Upper lobe of right lung (tissue), 1 donor: ENCODE measurements at regions not wholly inside any gene's neighbourhood (a gene's known extent, or its start where the extent isn't known, plus 50 kb on each side); places are given as distances from the start of the nearest gene placed in this dataset.

Experiments
- ATAC-seq: fragments of 200-7000 bp; cut with Tn5 transposase; one replicate; pipeline ENCODE4 v1.9.1; 2020; ENCODE audit warnings: mild to moderate bottlenecking, moderate library complexity
- DNase-seq: peaks from one replicate; pipeline ENCODE4 v3.0.0-alpha.2; 2020
- H3K27ac ChIP-seq: fragments of 200-600 bp; one replicate; pipeline ENCODE4 v1.8.0; 2022
- H3K27me3 ChIP-seq: fragments of 200-600 bp; one replicate; pipeline ENCODE4 v1.8.0; 2022; ENCODE audit warnings: mild to moderate bottlenecking
- H3K36me3 ChIP-seq: fragments of 200-600 bp; one replicate; pipeline ENCODE4 v1.8.0; 2022
- H3K4me1 ChIP-seq: fragments of 200-600 bp; one replicate; pipeline ENCODE4 v1.8.0; 2022
- H3K4me3 ChIP-seq: fragments of 200-600 bp; one replicate; pipeline ENCODE4 v1.8.0; 2022; ENCODE audit warnings: mild to moderate bottlenecking
- H3K9me3 ChIP-seq: fragments of 200-600 bp; one replicate; pipeline ENCODE4 v1.8.0; 2022
- intact Hi-C: fragments of 100-400 bp; cut with DNase I; formaldehyde crosslinking; loops from one replicate; pipeline ENCODE4 v1.11.0; 2022
- TF ChIP-seq, protein P1 (sequence below): fragments of 200-600 bp; IDR thresholded peaks from one replicate; pipeline ENCODE4 v1.8.0; 2022; ENCODE audit warnings: antibody characterized with exemption
- donor health status: DM: no; HTN: yes; CAD: no; lungs with severe emphysema.

DNA sequence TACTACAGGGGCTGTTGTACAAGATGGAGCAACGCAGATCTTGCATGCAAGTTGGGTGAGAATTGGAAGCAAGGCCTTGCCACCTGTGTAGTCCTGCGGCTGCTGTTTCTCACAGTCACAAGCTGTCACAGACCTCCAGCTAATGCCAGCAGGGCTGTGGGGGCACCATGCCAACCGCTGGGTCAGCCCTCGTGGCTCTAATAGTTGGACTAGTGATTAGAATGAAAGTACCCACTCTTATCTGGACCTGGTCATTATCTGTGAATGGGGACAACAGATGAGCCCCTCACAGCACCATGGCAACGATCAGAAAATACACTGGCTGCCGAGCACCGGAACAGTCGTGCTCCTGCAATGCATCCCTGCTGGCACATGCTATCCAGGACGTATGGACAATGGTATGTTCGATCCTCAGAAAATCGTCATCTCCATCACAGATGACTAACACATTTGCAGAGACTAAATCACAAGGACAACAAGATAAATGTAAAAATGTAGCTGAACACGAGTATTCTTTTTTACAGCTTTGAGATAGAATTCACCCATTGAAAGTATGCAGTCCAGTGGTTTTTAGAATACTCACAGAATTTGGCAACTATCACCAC lies 80.4 kb upstream of the CALN1 start:
- Histone ChIP-seq H3K4me3 (no peak overlapping the region), H3K4me1 (no peaks in the 10 kb centered on the region), H3K27ac (no peak overlapping the region), H3K9me3 (no peaks in the 10 kb centered on the region), H3K36me3 (no peaks in the 10 kb centered on the region), H3K27me3 (no peaks in the 10 kb centered on the region)
- TF ChIP-seq, protein P1, sequence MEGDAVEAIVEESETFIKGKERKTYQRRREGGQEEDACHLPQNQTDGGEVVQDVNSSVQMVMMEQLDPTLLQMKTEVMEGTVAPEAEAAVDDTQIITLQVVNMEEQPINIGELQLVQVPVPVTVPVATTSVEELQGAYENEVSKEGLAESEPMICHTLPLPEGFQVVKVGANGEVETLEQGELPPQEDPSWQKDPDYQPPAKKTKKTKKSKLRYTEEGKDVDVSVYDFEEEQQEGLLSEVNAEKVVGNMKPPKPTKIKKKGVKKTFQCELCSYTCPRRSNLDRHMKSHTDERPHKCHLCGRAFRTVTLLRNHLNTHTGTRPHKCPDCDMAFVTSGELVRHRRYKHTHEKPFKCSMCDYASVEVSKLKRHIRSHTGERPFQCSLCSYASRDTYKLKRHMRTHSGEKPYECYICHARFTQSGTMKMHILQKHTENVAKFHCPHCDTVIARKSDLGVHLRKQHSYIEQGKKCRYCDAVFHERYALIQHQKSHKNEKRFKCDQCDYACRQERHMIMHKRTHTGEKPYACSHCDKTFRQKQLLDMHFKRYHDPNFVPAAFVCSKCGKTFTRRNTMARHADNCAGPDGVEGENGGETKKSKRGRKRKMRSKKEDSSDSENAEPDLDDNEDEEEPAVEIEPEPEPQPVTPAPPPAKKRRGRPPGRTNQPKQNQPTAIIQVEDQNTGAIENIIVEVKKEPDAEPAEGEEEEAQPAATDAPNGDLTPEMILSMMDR = no peak
- DNase-seq (no peak), ATAC-seq (no peak)
- intact Hi-C loops = no loop called here

DNA sequence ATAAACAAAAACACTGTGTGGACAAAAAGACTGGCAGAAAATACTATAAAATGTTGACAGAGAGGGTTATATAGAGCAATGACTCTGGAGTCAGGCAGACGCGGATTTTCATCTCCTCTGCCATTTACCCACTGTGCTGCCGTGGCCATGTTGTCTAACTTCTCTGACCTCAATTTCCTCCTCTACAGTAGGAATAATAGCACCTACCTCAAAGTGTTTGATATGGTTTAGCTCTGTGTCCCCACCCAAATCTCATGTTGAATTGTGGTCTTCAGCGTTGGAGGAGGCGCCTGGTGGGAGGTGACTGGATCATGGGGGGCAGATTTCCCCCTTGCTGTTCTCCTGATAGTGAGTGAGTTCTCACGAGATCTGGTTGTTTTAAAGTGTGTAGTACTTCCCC lies 78.2 kb upstream of the CALN1 start:
- TF ChIP-seq, protein P1 = no peak

DNA sequence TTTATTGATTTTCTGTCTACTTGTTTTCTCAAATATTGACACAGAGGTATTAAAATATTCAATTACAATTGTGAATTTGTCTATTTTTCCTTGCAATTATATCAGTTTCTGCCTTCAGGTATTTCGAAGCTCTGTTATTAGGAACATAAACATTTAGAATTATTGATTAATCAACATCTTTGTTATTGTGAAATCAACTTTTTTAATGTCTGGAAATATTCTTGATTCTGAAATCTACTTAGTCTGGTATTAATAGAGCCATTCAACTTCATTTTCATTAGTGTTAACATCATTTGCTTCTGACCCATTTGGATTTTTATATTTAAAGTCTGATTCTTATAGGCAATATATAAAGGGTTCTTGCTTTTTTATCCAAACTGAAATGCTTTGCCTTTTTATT lies 69.8 kb upstream of the CALN1 start:
- Histone ChIP-seq H3K36me3 (no peaks in the 10 kb centered on the region), H3K9me3 (no peaks in the 10 kb centered on the region)
- TF ChIP-seq, protein P1 = no peak

More for the DNA sequence above, 78.2 kb upstream of the CALN1 start:
- no peak for DNase-seq
- no peak overlapping the region for H3K4me3 ChIP-seq
- intact Hi-C loops = no loop called here
- no peaks in the 10 kb centered on the region for H3K27me3 ChIP-seq
- H3K9me3 ChIP-seq = no peaks in the 10 kb centered on the region
- ATAC-seq = no peak
- H3K27ac ChIP-seq = no peak overlapping the region
- H3K4me1 ChIP-seq = no peaks in the 10 kb centered on the region
- no peaks in the 10 kb centered on the region for H3K36me3 ChIP-seq

DNA sequence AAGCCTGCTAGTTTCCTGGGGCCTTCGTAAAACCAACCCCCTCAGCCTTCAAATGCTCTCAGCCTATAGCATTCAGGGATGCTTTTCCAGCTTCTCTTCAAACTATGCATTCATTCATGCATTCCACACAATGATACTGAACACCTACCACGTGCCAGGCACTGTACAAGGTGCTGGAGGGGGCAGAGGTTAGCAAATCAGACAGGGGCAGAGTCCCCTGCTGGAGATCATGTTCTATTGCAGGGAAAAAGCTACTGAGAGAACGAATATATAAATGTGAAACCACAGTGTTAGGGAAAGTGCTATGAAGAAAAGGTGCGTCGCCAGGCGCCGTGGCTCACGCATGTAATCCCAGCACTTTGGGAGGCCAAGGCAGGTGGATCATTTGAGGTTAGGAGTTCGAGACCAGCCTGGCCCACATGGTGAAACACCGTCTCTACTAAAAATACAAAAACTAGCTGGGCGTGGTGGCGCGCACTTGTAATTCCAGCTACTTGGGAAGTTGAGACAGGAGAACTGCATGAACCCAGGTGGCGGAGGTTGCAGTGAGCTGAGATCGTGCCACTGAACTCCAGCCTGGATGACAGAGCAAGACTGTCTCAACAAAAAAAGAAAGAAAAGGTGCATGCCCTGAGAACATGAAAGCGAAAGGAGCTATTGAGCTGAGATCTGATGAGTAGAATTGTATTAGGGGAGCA lies 64.6 kb upstream of the CALN1 start:
- DNase-seq = no peak
- H3K4me1 ChIP-seq = no peaks in the 10 kb centered on the region
- intact Hi-C loops = no loop called here

More for the DNA sequence above, 69.8 kb upstream of the CALN1 start:
- Histone ChIP-seq H3K27ac (no peak overlapping the region), H3K27me3 (no peaks in the 10 kb centered on the region), H3K4me3 (no peak overlapping the region), H3K4me1 (no peaks in the 10 kb centered on the region)
- no peak for ATAC-seq
- DNase-seq = no peak
- intact Hi-C loops = no loop called here

DNA sequence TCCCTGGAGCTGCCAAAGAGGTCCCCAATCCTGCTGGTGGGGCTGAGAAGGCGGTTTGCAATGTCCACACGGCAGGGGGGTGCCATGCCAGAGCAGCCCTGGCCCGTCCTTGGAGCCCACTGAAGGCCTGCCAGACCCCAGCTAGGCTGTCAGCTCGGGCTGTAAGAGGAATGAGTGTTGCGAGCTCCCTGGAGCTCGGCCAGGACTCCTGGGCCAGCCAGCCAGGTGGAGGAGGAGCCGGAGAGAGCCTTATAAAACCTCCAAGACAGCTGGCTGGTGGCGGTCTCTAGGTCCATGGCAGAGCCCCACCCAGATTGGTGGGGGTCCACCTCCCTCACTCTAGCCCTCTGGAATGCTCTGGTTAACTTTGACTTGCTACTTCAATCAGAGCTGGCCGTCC lies 55.1 kb upstream of the CALN1 start:
- intact Hi-C loops = no loop called here
- DNase-seq (no peak), ATAC-seq (peak; percentile 32)
- Histone ChIP-seq H3K36me3 (no peaks in the 10 kb centered on the region), H3K27me3 (no peaks in the 10 kb centered on the region), H3K4me1 (no peaks in the 10 kb centered on the region), H3K4me3 (no peak overlapping the region), H3K27ac (no peak overlapping the region), H3K9me3 (no peaks in the 10 kb centered on the region)
- TF ChIP-seq, protein P1 = no peak

More for the DNA sequence above, 64.6 kb upstream of the CALN1 start:
- Histone ChIP-seq H3K4me3 (no peak overlapping the region), H3K27me3 (no peaks in the 10 kb centered on the region), H3K9me3 (no peaks in the 10 kb centered on the region), H3K36me3 (no peaks in the 10 kb centered on the region), H3K27ac (no peak overlapping the region)
- no peak for ATAC-seq
- TF ChIP-seq, protein P1 = no peak
